GM18867 (cell line): ENCODE measurements at regions not wholly inside any gene's neighbourhood (a gene's known extent, or its start where the extent isn't known, plus 50 kb on each side); places are given as distances from the start of the nearest gene placed in this dataset.

Source experiments
- ATAC-seq: cut with Tn5 transposase; IDR thresholded peaks from one replicate; pipeline ENCODE4 v1.9.1; 2021; ENCODE audit warnings: mild to moderate bottlenecking, moderate library complexity; ENCODE audit not compliant: unreplicated experiment

DNA sequence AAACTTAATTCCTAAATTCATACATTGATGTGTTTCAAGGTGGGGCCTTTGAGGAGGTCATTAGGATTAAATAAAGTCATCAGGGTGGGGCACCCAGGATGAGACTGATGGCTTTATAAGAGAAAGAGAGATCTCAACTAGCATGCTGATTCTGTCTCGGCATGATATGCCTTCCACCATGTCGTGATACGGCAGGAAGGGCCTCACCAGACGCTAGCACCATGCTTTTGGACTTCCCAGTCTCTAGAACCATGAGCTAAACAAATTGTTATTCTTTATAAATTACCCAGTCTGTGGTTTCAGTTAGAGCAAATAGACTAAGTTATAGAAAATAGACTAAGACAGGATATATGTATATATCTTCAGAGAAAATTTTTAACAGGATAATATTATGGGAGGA, 759.6 kb downstream of the MED13L start:
- ATAC-seq = no peak

- ATAC-seq = no peak
Observed at GRCh38 chr12:115511986-115512711, 765.3 kb downstream of the MED13L start.

DNA sequence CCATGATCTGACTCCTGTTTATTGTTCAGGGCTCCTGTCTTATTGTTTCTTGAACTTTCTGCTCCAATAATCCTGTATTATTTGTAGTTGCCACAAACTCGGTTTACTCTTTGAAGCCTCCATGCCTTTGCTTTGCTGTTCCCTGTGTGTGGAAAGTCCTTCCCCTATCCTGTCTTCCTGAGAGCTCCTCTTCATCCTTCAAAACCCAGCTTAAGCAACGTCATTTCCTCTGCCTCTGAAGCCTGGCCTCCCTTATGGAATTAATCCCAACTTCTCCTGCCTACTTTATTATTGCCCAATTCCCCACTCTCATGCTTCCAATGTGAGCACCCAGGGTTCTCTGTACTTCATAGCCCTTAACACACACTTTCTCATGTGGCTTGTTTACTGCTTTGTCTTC, 766.2 kb downstream of the MED13L start:
- ATAC-seq = no peak

GRCh38 chr12:115508990-115509389, 768.5 kb downstream of the MED13L start:
- ATAC-seq = no peak

- ATAC-seq = no peak
Observed at GRCh38 chr12:115507951-115508722, 769.4 kb downstream of the MED13L start.

GRCh38 chr12:115507560-115507889, 770.0 kb downstream of the MED13L start:
- ATAC-seq = no peak

DNA sequence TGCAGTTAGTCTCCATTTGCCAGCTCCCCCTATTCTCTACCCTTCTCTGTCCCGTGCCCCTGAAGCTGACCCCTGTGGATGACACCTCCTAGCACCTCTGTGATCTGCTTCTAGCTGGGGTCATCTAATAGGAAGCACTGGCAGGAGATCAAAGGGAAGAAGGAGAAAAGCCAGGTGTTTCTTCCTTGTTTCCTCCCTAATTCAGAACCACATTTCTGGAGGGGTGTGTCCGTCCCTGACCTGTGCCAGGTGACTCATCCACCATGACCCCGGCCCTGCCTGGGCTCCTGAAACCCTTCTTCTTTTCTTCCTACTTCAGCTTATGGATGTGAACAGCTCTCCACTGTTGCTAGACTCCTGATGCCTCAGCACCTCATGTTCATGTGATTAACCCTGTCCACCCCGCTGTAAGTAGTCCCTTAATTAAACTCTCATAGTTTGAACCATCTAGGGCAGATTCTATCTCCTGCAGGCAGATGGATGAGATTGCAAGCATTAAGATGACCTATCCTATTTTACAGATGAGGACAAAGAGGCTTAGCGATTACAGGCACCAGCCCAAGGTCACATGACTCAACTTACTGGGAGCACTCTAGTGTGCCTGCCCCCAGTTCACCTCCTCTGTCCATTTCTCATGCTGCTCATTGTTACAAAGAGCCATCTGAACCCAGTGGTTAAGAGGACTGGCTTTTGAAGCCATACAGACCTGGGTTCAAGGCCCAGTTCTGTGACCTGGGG, 770.5 kb downstream of the MED13L start:
- no peak for ATAC-seq

DNA sequence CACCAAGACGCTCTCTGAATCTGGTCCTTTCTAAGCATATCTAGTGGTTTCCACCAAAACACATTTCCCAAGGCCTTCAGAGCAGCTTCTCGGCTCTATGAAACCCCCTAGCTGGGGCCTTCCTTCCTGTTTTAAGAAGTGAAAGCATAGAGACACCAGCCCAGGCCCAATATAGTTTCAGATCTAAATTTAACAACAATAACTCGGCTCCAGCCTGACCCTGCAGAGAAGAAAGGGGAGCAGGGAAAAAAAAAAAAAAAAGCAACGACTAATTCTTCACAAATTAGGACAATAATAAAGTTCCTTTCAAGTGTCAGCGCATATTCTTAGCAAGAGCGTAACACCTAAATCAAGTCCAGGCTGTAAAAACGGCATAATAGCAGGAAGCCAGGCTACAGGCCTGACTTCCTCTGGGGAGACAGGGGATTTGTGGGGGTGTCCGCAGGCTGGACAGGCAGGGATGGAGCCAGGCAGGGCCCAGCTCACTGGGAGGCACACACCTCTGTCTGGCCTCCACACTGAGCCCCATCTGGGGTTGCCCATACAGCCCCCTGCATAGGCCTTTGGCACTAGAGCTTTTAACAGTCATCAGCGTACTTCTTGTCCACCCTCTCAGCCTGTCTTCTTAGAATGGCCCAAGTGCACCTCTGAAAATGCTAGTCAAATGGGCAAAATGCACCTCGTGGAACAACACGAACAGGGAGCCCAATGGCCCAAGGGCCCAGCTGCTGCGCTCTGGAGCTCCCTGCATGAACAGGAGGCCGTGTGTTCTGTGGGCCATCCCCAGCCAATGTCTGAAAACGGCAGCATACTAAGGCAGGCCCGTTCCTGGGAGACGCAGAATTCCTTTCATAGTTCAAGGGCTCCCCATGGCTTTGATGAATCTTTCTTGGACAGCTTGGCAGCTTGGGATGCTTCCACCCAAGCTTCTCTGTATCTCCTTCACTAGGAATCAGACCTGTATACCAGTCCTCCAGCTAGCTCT, 772.9 kb downstream of the MED13L start:
- ATAC-seq = no peak

DNA sequence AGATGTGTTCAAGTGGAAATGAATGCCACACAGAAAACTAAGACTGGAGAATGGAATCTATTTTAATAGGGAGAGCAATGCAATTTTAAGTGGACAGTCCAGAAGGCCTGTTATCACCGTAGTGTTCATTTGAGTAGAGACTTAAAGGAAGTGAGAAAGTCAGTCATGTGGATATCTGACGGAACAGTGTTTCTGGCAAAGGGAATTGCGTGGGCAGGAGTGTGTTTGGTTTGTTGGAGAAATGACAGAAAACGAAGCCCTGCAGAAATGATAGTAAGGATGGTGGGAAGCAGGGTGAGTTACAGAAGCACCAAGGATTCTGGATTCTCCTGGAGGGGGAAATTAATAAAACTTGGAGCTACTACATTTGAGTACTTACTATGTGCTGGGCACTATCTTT, 776.6 kb downstream of the MED13L start:
- no peak for ATAC-seq

- ATAC-seq = no peak
Observed at GRCh38 chr12:115495300-115495699, 782.2 kb downstream of the MED13L start.

DNA sequence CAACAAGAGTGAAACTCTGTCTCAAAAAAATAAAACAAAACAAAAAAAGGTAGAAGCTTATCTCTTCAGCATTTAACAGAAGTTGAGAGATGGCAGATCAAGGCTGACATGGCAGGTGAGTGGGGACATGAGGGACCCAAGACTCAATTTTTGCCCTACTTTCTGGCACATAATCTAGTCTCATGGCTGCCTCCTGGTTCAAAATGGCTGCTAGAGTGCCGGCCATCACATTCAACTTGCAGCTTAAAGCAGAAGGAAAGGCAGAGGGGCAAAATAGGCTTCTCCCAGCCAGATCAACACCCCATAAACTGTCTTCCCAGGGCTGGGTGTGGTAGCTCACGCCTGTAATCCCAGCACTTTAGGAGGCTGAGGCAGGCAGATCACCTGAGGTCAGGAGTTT, 784.9 kb downstream of the MED13L start:
- no peak for ATAC-seq

GRCh38 chr12:115491511-115492250, 785.8 kb downstream of the MED13L start:
- no peak for ATAC-seq

GRCh38 chr12:115489253-115489652, 788.2 kb downstream of the MED13L start:
- no peak for ATAC-seq

- no peak for ATAC-seq
Observed at GRCh38 chr12:115485967-115486366, 791.5 kb downstream of the MED13L start.

DNA sequence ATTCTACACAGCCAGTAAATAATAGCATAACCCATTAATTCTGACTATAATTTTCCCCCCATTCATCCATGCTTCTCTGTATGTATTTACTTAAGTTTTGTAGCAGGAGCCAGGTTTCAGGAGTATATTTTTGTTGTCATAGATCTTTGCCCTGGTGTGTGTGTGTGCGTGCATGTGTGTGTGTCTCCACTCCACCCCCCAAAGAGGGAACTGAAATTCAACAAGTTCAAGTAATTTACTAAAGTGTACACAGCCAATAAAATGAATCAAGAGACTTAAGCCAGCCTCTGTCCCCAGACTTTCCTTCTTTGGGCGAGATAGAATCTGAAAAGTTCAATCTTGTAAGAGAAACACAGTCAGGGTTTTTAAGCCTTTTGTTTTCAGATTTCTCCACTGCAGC, 792.0 kb downstream of the MED13L start:
- peak; percentile 52 for ATAC-seq

DNA sequence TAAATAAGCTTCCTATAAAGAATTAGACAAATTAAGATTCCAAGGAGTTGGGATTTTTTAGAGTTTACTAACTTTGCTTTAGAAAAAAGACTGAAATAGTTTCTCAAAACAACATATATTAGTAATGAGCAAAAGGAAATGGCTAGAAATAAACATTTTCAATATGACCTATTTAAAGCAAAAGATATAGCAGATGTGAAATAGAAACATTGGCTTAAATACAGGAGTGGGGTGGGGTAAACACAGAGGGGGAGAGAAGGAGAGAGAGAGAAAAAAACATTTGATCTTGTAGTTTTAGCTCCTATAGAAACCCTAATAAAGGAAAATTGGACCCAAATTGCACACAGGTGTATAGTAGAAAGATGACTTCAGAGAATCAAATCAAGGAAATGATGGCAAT, 794.5 kb downstream of the MED13L start:
- ATAC-seq = no peak

DNA sequence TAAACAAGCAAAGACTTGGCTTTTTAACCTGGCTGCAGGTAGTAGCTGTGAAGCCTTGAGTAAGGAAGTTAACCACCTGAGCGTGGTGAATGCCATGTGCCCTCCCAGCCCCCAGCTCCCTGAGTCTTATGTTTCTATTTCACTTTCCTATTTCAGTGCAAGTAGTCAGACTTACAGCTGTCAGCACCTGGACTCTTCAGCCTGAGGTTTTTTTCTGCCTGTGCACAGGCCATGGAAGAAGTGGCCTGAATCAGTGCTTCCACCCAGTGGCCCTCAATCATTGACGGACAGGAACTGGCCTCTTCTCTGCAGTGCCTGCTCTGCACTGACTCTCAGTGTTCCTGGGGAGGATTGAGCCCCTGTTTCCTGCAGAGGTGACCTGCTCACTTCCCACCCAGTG, 796.4 kb downstream of the MED13L start:
- peak; percentile 90 for ATAC-seq

DNA sequence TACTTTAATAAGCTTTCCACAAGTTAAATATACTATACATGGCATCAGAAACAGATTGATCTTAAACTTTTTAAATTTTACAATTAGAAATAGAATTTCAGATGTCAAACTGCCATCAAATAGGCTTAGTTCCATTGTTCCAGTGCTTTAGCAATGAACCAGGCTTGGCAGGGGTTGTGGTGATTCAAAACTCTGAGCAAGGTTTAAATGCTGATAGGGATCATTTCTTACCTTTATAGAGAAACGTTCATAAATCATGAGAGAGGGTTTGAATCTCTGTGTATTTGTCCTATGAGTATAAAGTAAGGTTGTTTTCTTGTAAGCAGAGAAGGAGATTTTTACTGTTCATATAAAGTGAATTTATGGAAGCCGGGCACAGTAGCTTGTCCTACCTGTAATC, 794.5 kb upstream of the TBX3 start:
- ATAC-seq = no peak

- no peak for ATAC-seq
Observed at GRCh38 chr12:115474539-115475353, 790.8 kb upstream of the TBX3 start.
